Adipocyte (in vitro differentiated cells): ENCODE measurements at regions not wholly inside any gene's neighbourhood (a gene's known extent, or its start where the extent isn't known, plus 50 kb on each side); places are given as distances from the start of the nearest gene placed in this dataset.

Source experiments
- DNase-seq: peaks from one replicate; pipeline ENCODE4 v3.0.0-alpha.2; 2015; ENCODE audit warnings: low read depth
- H3K27me3 ChIP-seq: replicated peaks from 2 replicates; pipeline ENCODE4 v1.7.0; 2013; ENCODE audit warnings: mild to moderate bottlenecking, low read length, moderate library complexity; ENCODE audit not compliant: control insufficient read depth, insufficient read depth
- H3K36me3 ChIP-seq: 2 replicates; pipeline ENCODE4 v1.7.0; 2013; ENCODE audit warnings: low read length, mild to moderate bottlenecking, moderate library complexity; ENCODE audit not compliant: control insufficient read depth, insufficient read depth, severe bottlenecking
- H3K4me1 ChIP-seq: 2 replicates; pipeline ENCODE4 v1.7.0; 2013; ENCODE audit warnings: mild to moderate bottlenecking, low read length, moderate library complexity; ENCODE audit not compliant: control insufficient read depth, insufficient read depth
- H3K4me3 ChIP-seq: 2 replicates; pipeline ENCODE4 v1.7.0; 2013; ENCODE audit warnings: mild to moderate bottlenecking, low read length, moderate library complexity
- H3K9ac ChIP-seq: 2 replicates; pipeline ENCODE4 v1.7.0; 2013; ENCODE audit warnings: mild to moderate bottlenecking, low read length, moderate library complexity
- H3K9me3 ChIP-seq: 2 replicates; pipeline ENCODE4 v1.7.0; 2013; ENCODE audit warnings: mild to moderate bottlenecking, low read length, moderate library complexity; ENCODE audit not compliant: control insufficient read depth

DNA sequence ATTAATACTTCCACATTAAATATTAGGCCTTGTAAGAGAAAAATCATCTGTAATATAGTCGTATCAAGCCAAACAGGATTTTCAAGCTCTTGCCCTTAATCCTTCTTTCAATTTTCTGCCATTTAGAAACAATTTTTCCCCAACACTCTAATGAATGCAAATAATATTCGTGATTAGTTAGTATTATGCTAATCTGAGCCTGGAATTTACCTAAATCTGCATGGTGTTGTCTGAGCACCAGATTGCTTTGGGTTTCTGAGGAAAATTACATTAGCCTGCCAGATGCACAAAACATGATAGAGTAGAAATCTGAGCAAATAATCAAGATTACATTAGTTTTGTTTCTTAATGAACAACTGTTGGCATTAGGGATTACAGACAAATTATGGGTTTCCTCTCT is 176.6 kb downstream of the ZDHHC21 start:
- Histone ChIP-seq H3K9me3 (no peaks in the 10 kb centered on the region), H3K4me1 (no peaks in the 10 kb centered on the region), H3K9ac (no peak overlapping the region), H3K36me3 (no peaks in the 10 kb centered on the region), H3K27me3 (no peaks in the 10 kb centered on the region), H3K4me3 (no peak overlapping the region)
- no peak for DNase-seq

DNA sequence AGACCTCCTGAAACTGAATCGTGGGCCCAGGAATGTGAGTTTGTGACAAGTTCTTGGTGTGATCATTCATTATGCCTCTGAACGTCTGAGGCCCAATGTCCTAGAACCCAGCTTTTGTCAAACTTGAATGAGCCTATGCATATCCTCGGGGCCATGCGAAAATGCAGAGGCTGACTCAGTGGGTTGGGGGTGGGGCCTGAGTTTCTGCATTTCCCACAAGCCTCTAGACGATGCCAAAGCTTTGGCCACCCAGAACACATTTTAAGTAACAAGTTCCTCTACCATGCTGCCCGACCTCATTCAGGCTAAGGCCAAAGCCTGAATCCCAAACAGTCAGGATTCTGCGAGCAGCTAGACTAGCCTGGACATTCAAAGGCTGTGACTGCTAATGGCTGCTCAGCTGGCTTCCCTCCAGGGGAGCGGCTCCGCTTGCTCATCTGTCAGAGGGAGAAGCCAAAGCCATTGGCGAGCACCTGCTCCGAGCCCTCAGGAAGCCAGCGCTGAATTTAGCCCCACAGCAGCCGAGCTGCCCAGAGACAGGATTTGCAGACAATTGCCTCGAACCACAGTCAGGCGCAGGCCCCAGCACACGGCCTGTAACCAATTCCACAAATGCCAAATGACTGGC is 177.5 kb downstream of the ZDHHC21 start:
- H3K36me3 ChIP-seq = no peaks in the 10 kb centered on the region
- no peaks in the 10 kb centered on the region for H3K4me1 ChIP-seq
- no peaks in the 10 kb centered on the region for H3K9me3 ChIP-seq
- no peaks in the 10 kb centered on the region for H3K27me3 ChIP-seq
- no peak overlapping the region for H3K9ac ChIP-seq
- DNase-seq = no peak
- H3K4me3 ChIP-seq = no peak overlapping the region

DNA sequence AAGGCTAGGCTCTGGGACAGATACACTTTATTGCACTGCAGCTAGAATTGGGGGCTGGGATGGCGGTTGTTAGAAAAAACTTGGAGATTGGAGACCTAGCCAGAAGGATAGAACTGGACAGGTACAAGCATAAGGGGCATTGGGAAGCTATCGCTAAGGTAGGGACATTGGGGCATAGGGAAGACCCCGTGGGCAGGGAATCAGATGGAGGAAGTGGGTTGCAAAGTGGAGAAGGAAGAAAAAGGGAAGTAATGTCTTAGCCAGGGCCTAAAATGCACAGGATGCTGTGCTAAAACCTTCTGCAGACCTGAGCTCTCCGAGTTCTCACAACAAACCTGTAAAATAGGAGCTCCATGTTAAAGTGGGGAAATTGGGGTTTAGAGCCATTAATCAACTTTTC is 178.2 kb downstream of the ZDHHC21 start:
- Histone ChIP-seq H3K9ac (no peak overlapping the region), H3K4me1 (no peaks in the 10 kb centered on the region), H3K4me3 (no peak overlapping the region), H3K9me3 (no peaks in the 10 kb centered on the region), H3K36me3 (no peaks in the 10 kb centered on the region), H3K27me3 (no peaks in the 10 kb centered on the region)
- DNase-seq = no peak

DNA sequence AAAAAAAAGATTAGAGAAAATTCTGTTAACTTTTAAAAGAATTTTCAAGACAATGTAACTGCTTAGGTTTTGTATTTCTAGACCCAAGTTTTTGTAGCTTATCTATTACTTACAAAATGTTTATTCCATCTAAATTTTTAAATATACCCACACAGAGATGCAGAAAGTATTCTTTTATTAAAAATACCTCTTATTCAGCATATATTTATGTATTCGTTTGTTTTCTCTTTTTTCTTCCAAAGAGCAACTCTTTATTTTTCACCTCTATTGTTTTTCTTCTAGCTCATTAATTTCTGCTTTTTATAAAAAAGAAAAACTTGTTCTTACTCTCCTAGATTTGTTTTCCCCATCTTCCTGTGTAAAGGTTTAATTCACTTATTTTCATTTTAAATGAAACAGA is 180.3 kb downstream of the ZDHHC21 start:
- Histone ChIP-seq H3K27me3 (no peaks in the 10 kb centered on the region), H3K9me3 (no peaks in the 10 kb centered on the region), H3K9ac (no peak overlapping the region), H3K36me3 (no peaks in the 10 kb centered on the region), H3K4me3 (no peak overlapping the region), H3K4me1 (no peaks in the 10 kb centered on the region)
- no peak for DNase-seq

DNA sequence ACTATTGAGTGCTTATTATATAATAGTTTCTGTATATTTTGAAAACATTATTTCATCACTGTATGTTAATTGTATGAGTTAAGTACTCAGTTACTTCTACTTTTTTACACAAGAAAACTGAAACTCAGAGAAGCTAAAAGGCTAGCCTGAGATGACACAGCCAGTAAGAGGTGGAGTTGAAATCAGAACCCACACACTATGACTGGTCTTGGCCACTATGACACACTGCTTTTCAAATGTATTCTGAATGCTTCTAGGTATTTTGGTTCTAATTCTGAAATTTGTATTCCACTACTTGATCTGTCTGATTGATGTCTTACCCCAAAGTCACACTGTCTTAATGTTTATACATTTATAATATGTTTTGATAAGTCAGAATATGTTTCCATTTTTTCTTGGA is 181.8 kb downstream of the ZDHHC21 start:
- Histone ChIP-seq H3K4me3 (no peak overlapping the region), H3K4me1 (no peaks in the 10 kb centered on the region), H3K9me3 (no peaks in the 10 kb centered on the region), H3K36me3 (no peaks in the 10 kb centered on the region), H3K9ac (no peak overlapping the region), H3K27me3 (no peaks in the 10 kb centered on the region)
- peak; percentile 9 for DNase-seq

DNA sequence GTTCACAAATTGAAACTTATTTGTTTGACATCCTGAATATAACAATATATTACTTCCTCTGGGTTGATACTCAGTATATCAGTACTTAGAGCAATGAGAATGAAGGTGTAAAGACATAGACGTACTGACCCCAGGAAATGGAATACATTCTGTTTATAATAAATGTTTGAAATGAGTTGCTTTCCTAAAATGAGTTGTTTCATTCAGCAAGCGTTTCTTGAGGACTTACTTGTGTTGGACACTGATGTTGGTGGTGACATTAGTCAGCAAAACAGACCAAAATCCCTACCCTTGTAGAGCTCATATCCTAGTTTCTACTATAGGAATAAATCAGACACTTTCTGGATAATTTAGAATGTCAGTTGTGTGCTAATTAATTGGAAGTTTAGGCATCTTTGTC is 184.3 kb downstream of the ZDHHC21 start:
- Histone ChIP-seq H3K36me3 (no peaks in the 10 kb centered on the region), H3K4me3 (no peak overlapping the region), H3K9ac (no peak overlapping the region), H3K9me3 (no peaks in the 10 kb centered on the region), H3K27me3 (peaks cover 2% of the 10 kb centered on the region), H3K4me1 (no peaks in the 10 kb centered on the region)
- no peak for DNase-seq

DNA sequence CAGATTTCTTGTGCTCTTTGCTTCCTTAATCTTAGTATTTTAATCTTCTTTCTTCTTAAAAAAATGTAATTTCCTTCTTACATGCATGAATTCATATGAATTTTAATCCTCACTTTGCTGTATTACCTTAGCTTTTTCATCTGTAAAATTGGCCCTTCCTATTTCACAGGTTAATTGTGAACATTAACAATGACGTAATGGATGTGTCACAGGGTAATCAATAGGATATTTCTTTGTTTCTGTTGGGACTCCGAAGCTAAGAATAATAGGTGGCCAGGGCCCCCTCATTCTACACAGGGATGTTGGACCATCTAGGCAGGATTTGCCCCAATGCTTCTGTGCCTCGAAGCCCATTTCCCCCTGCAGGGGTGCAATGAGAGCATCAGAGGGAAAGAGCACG is 187.4 kb upstream of the NFIB start:
- Histone ChIP-seq H3K9me3 (no peaks in the 10 kb centered on the region), H3K4me1 (no peaks in the 10 kb centered on the region), H3K36me3 (no peaks in the 10 kb centered on the region), H3K9ac (no peak overlapping the region), H3K4me3 (no peak overlapping the region), H3K27me3 (peaks cover 33% of the 10 kb centered on the region)
- no peak for DNase-seq

DNA sequence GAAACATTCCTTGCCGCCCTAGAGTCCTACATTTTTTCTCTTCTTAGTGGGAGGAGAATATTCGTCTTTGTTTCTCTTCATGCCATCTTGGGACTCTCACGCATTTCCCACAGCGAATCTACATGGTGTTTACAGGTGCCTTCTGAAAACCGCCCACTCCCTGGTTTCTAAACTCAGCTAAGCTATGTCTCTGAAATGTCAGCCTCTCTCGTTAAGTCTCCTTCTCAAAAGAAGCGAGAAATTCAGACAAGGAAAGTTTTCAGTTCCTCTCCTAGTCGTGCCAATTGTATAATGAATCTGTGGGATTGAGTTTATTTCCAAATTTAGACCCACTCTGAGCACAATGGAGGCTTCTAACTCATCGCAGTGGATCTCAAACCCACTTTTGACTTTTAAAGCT is 186.8 kb upstream of the NFIB start:
- Histone ChIP-seq H3K4me1 (no peaks in the 10 kb centered on the region), H3K27me3 (peaks cover 33% of the 10 kb centered on the region), H3K4me3 (no peak overlapping the region), H3K9me3 (no peaks in the 10 kb centered on the region), H3K9ac (no peak overlapping the region), H3K36me3 (no peaks in the 10 kb centered on the region)
- no peak for DNase-seq

DNA sequence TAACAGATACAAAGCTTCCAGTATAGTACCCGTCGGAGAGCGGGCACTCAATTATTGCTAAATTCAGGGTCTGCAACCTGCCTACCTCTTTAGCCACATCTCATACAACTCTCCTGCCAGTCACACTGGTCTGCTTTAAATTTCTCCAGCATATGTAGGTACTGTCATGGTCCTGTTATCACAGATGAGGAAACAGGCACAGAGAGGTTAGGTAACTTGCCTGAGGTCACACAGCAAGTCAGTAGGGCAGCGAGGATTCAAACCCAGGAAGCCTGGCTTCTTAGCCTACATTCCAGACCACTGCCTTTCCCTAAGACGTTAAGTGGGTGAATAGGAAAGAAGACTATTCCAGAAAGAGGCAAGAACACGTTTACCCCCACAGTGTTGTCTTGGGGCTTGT is 186.0 kb upstream of the NFIB start:
- H3K36me3 ChIP-seq = no peaks in the 10 kb centered on the region
- no peaks in the 10 kb centered on the region for H3K9me3 ChIP-seq
- no peak overlapping the region for H3K4me3 ChIP-seq
- no peak for DNase-seq
- peaks cover 37% of the 10 kb centered on the region for H3K27me3 ChIP-seq
- H3K4me1 ChIP-seq = no peaks in the 10 kb centered on the region
- no peak overlapping the region for H3K9ac ChIP-seq

DNA sequence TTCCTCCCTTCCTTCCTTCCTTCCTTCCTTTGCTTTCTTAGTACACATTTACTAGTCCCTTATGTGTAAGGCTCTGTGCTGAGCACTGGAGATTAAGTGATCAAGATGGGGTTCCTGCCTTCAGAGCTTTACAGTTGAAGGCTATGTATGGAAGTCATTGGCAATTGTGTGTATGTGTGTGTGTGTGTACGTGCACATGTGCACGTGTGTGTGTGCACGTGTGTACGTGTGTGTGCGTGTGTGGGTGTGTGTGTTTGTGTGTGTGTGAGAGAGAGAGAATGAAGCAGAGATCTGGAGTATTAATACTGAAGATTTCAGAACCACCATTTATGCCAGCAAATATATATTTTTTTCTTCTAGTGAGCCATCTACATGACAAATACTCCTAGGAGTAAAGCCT is 184.9 kb upstream of the NFIB start:
- Histone ChIP-seq H3K9me3 (no peaks in the 10 kb centered on the region), H3K4me1 (no peaks in the 10 kb centered on the region), H3K36me3 (no peaks in the 10 kb centered on the region), H3K27me3 (peaks cover 39% of the 10 kb centered on the region), H3K9ac (no peak overlapping the region), H3K4me3 (no peak overlapping the region)
- no peak for DNase-seq

DNA sequence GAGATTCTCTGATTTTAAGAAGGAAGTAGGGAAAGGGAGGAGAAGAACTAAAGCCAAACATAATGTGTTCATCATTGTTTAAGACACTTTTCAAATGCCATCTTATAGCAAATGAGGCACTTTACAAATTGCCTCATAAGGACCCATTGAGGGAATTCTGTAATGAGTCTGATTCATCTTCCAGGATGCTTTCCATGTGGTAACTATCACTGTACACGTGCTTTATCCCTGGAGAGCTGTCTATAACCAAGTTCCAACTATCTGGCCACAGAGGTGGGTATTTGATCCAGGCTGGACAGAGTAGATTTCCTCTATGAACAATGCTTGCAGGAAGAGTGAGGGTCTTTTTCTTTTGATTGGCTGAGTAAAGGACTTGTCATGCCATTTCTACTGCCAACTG is 183.5 kb upstream of the NFIB start:
- no peaks in the 10 kb centered on the region for H3K36me3 ChIP-seq
- no peaks in the 10 kb centered on the region for H3K4me1 ChIP-seq
- no peak overlapping the region for H3K4me3 ChIP-seq
- DNase-seq = no peak
- H3K27me3 ChIP-seq = peaks cover 35% of the 10 kb centered on the region
- H3K9ac ChIP-seq = no peak overlapping the region
- H3K9me3 ChIP-seq = no peaks in the 10 kb centered on the region

DNA sequence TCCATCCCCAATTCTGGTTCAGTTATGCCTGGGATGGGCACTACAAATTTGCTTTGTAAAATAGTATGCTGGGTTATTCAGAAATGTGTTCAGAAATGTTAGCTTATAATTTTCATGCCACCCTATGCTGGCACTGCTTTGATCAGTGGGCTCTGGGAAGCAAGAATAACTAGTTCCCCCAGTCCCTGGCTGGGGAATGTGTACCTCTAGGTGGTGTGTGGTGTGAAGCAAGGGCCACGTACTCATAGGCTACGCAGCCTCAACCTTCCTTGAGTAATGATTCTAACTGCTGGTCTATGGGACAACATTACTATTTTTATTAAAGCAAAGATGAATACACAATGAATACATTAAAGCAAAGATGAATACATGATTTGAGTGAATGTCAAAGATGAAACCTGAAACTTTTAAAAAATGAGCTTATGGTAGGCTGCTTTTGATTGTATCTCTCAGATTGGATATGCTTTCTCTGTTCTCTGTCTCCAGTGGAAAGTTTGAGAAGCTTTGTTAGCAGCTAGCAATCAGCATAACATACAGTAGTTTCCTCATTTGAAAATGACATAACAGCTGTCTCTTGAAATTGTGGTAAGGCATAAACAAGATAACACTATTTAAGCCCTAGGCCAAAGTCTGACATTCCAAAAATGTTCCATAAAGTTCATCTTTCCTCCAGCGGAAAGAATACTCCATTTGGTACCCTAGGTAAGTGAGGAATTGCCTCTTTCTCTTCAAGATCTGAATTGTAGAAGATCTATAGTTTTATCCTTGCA is 174.7 kb upstream of the NFIB start:
- Histone ChIP-seq H3K27me3 (peaks cover 6% of the 10 kb centered on the region), H3K36me3 (no peaks in the 10 kb centered on the region), H3K4me1 (no peaks in the 10 kb centered on the region), H3K4me3 (no peak overlapping the region), H3K9me3 (no peaks in the 10 kb centered on the region), H3K9ac (no peak overlapping the region)
- DNase-seq = no peak
